ENCODE measurements at regions not wholly inside any gene's neighbourhood (a gene's known extent, or its start where the extent isn't known, plus 50 kb on each side); places are given as distances from the start of the nearest gene placed in this dataset.

DNA sequence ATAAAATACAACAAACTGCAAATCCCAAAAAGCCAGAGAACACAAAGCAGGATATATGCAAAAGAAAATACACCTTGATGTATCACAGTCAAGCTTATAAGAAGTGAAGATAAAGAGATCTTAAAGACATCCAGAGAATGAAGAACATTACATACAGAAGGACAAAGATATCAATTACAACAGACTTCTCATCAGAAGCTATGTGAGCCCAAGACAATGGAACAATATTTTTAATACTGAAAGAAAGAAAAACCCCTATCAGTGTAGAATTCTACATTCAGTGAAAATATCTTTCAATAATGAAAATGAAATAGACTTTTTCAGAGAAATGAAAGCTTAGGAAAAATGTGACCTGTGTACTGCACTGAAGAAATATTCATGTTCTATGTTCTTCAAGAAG is 104.5 kb upstream of the PHACTR3 start:
- DNase-seq: no peak

GRCh38 chr20:59508729-59509128 is 95.6 kb upstream of the PHACTR3 start:
- no peak for DNase-seq

DNA sequence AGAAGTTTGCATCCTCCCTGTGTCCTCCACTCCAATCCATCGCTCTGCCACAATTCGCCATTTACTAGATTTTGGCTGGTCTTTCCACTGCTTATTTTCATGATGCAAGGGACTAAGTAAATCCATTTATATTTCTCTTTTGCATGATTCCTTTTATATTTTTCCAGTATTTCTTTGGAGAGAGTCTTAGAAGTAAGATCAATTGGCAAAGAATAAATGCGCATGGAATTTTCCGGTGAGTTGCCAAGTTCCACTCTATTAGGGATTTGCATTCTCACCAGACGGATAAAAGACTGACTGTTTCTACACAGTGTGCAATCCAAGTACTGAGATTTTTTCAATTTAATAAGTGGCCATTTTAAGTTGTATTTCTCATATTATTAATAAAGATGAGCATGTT is 91.7 kb upstream of the PHACTR3 start:
- no peak for DNase-seq

- DNase-seq: no peak
Measured at GRCh38 chr20:59514554-59514953, 89.8 kb upstream of the PHACTR3 start.

DNA sequence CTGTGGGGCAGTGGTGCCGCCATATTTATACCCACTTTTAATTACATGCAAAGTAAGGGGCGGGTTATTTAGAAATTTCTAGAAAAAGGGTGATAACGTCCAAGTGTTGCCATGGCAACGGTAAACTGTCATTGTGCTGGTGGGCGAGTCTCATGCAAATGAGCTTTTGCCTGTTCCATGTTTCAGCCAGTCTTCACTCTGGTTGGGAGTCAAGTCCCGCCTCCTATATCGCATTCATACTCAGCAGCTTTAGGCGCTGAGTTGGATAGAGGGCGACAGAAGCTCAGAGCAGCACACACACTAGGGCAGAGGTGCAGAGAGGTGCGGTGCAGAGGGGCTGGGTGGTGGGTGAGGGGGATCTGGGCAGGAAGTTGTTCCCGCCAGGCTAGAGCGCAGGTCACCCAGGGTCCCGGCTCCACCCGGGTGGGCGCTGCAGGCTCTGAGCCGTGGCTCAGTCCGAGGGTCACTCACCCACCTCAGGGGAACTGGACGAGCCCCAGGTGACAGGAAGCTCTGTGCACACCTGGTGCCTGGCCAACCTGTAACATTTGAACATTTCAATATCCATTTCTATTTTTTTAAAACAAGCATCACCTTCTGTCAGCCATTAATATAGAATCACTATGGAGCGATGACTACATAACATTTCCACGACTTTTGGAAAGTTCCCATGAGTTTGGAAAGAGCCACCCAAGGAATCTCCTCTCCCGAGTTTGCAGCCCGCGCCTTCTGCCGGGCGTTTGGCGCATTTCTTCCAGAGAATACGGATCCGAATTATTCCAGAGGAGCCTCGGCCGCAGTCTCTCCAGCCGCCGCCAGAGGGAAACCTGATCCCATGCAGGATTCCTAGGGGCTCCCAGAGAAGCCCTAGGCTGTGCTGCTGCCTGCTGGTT is 89.1 kb upstream of the PHACTR3 start:
- no peak for DNase-seq

DNA sequence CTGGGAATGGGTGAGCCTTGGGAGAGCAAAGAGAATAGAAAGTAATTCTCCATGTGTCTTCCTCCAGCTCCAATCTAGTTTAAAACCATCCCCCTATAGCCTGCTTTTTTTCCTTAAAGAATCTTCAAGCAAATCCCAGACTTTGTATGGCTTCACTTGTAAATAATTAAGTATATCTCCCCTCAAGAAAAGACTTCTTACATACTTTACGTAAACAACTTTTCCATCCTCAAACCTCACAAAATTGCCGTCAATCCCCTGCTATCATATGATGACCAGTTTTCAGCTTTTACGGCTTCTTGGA is 88.5 kb upstream of the PHACTR3 start:
- no peak for DNase-seq

GRCh38 chr20:59518881-59519706 is 85.2 kb upstream of the PHACTR3 start:
- no peak for DNase-seq

DNA sequence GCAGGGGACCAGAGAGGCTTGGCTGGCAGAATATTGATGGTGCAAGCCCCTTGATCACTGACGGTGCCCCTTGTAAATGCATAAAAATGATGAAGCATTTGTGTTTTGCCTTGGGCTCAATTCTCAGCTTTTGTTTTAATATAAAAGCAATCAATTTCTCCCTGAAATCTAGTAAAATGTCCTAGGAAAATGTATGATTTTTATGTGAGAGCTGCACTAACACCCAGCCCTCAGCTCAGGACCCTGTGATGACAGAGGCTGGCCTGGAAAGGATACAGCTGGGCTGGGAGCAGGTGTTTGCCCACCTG is 84.7 kb upstream of the PHACTR3 start:
- no peak for DNase-seq

DNA sequence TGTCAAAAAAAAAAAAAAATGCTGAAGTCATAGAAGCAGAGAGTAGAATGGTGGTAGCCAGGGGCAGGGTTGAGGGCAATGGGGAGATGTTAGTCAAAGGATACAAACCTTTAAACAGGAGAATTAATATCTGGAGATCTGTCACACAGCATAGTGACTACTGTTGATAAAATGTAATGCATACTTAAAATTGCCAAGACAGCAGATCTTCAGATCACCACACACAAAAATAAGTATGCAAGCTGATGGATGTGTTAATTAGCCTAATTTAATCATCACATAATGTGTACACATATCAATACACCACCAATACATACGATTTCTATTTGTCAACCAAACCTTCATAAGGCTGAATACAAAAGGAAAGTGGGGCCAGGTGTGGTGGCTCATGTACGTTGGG is 83.5 kb upstream of the PHACTR3 start:
- no peak for DNase-seq

GRCh38 chr20:59525500-59526241 is 78.7 kb upstream of the PHACTR3 start:
- DNase-seq: no peak

DNA sequence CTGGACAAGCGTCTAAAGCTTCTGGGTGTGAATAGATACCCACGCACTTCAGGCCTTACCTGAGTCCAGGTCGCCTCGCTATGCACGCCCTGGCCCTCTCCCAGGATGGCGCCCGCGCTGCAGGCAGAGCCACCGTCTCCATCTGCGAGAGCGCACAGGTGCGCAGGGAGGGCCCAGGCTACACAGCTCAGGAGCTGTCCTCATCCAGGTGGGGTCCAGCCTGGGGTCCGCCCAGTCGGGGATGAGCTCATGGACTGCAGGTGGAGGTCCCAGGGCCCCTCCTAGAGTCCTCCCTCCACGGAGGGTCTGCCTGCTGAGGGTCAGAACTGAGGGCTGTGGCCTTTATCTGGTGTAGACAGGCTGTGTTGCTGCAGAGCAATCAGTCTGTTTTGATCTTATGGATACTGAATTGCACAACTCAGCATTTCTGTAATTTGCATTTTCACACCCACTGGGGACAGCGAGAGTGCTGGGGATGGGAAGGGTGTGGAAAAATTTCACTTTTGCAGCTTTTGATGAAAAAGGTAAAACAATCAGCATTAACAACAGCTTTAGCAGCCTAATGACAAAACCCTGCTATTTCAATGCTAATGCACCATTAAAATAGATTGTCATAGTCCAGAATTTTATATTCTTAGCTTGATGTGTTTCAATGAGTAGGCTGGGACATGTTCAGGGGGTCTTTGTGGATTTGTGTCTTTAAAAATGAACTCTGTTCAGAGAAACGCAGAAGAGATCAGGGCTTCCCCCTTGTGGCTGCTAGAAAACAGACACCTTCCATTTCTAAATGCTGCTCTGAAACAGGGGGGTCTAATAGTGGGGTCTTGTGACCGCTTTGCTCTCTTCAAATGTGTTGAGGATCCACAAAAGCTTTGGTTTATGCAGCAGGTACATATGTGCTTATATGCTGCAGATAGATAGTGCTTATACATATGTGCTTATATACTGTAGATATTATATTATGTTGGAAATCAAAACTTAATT is 77.8 kb upstream of the PHACTR3 start:
- no peak for DNase-seq

DNA sequence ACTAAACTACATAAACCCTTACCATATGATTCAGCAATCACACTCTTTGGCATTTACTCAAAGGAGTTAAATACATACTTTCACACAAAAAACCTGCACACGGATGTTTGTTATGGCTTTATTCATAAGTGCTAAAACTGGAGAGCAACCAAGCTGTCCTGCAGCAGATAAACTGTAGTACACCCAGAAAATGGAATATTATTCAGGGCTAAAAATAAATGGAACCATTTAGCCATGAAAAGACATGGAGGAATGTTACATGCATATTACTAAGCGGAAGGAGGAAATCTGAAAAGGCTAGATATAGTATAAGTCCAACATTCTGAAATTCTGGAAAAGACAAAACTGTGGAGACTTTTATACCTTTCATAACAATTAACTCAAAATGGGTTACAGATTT is 73.6 kb upstream of the PHACTR3 start:
- DNase-seq: no peak

DNA sequence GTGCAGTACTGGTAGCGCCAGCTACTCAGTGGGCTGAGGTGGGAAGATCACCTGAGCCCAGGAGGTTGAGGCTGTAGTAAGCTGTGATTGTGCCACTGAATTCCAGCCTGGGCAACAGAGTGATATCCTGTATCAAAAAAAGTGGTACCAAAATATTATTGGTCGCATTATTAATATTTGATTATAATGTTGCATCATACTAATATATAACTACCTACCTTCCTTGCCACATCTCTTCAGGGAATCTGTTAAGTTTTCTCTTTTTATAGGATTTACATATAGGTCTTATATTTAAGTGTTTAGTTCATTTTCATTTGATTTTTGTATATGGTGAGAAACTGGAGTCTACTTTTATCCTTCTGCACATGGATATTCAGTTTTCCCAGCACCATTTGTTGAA is 66.3 kb upstream of the PHACTR3 start:
- no peak for DNase-seq

GRCh38 chr20:59547596-59547995 is 56.7 kb upstream of the PHACTR3 start:
- no peak for DNase-seq
